Endothelial cell of umbilical vein (primary cell): ENCODE measurements at regions not wholly inside any gene's neighbourhood (a gene's known extent, or its start where the extent isn't known, plus 50 kb on each side); places are given as distances from the start of the nearest gene placed in this dataset.

ENCODE experiments used
- BruUV-seq: library from RNA; stranded (reverse); fragments of 400-500 nt; replicated peaks from 2 replicates; lab custom pipeline; 2021; lab: Mats Ljungman, UMichigan
- CTCF ChIA-PET: fragments of 300-600, 350-600 bp; sonication (Branson Sonifier 250); formaldehyde crosslinking; loops from one replicate; lab custom pipeline; 2021; ENCODE audit warnings: antibody characterized with exemption, inconsistent platforms; lab: Charles Lee
- POLR2A ChIA-PET: fragments of 300-600, 350-600 bp; sonication (Branson Sonifier 250); formaldehyde crosslinking; loops from one replicate; lab custom pipeline; 2021; ENCODE audit warnings: antibody characterized with exemption, inconsistent platforms; lab: Charles Lee
- DNase-seq: peaks from one replicate; pipeline ENCODE4 v3.0.0-alpha.2; 2011; ENCODE audit warnings: low read depth, low spot score
- FAIRE-seq: peaks from 2 replicates; lab custom pipeline; 2011; peaks lifted over from hg19 to GRCh38; lab: Jason Lieb, UNC
- H2AFZ ChIP-seq: 2 replicates; pipeline ENCODE4 v1.6.0; 2012; ENCODE audit warnings: low read depth, low read length, control low read depth, inconsistent platforms
- H3K27ac ChIP-seq: 2 replicates; pipeline ENCODE4 v1.5.1; 2011; ENCODE audit warnings: low read depth, mild to moderate bottlenecking, control low read depth, low read length, moderate library complexity; ENCODE audit not compliant: insufficient read depth
- H3K27me3 ChIP-seq, 2 experiments: 2 replicates each; pipeline versions ENCODE4 v1.6.0 to v1.6.1; 2011; ENCODE audit warnings: low read length in 2 of 2, mixed read lengths in 1 of 2; ENCODE audit not compliant: control insufficient read depth in 2 of 2, insufficient read depth in 2 of 2
- H3K36me3 ChIP-seq, 2 experiments: 2 replicates in 1 of 2; 3 replicates in 1 of 2; pipeline ENCODE4 v1.5.1; 2011; ENCODE audit warnings: low read length in 2 of 2, mild to moderate bottlenecking in 1 of 2, moderate library complexity in 1 of 2; ENCODE audit not compliant: control insufficient read depth in 2 of 2, insufficient read depth in 2 of 2; ENCODE audit errors: extremely low read depth in 1 of 2
- H3K4me1 ChIP-seq: 3 replicates; pipeline ENCODE4 v1.5.1; 2011; ENCODE audit warnings: mild to moderate bottlenecking, low read length; ENCODE audit not compliant: control insufficient read depth, insufficient read depth; ENCODE audit errors: extremely low read depth
- H3K4me2 ChIP-seq: 2 replicates; pipeline ENCODE4 v1.6.1; 2011; ENCODE audit warnings: low read length, control low read depth, mixed read lengths; ENCODE audit not compliant: insufficient read depth
- H3K4me3 ChIP-seq, 3 experiments: fragments of 200-600 bp in 1 of 3; sonication (generic), shearing (Covaris generic) in 1 of 3; replicated peaks in 1 of 3; 2 replicates each; pipeline ENCODE4 v1.5.1; 2011 to 2016; ENCODE audit warnings: control low read depth in 3 of 3, low read length in 3 of 3, mild to moderate bottlenecking in 2 of 3, inconsistent platforms in 1 of 3, low read depth in 1 of 3, moderate library complexity in 1 of 3; ENCODE audit not compliant: insufficient read depth in 1 of 3
- H3K79me2 ChIP-seq: 2 replicates; pipeline ENCODE4 v1.6.0; 2012; ENCODE audit warnings: low read length, inconsistent platforms; ENCODE audit not compliant: control insufficient read depth, insufficient read depth
- H3K9ac ChIP-seq: replicated peaks from 2 replicates; pipeline ENCODE3; 2011; ENCODE audit warnings: low read length, control low read depth; ENCODE audit not compliant: insufficient read depth; ENCODE audit errors: extremely low read depth
- H3K9me1 ChIP-seq: replicated peaks from 3 replicates; pipeline ENCODE4 v1.6.0; 2011; ENCODE audit warnings: mild to moderate bottlenecking, low read length; ENCODE audit not compliant: control insufficient read depth, insufficient read depth; ENCODE audit errors: extremely low read depth
- H3K9me3 ChIP-seq: replicated peaks from 2 replicates; pipeline ENCODE4 v1.5.1; 2012; ENCODE audit warnings: low read length, inconsistent platforms; ENCODE audit not compliant: control insufficient read depth, insufficient read depth
- H4K20me1 ChIP-seq: replicated peaks from 2 replicates; pipeline ENCODE3; 2011; ENCODE audit warnings: mild to moderate bottlenecking, low read length; ENCODE audit not compliant: control insufficient read depth, insufficient read depth; ENCODE audit errors: extremely low read depth
- CTCF ChIP-seq, 2 donors: IDR thresholded peaks; 1 replicate in 1 of 2; 2 replicates in 1 of 2; pipeline ENCODE4 v1.5.1; 2011; ENCODE audit warnings: low read length in 2 of 2, mild to moderate bottlenecking in 2 of 2, moderate library complexity in 2 of 2, control low read depth in 1 of 2, inconsistent platforms in 1 of 2, low read depth in 1 of 2; ENCODE audit not compliant: insufficient read depth in 1 of 2; ENCODE audit errors: extremely low read depth in 1 of 2
- EZH2 ChIP-seq: IDR thresholded peaks from 2 replicates; pipeline ENCODE4 v1.6.1; 2012; ENCODE audit warnings: borderline replicate concordance, low read depth, mild to moderate bottlenecking, moderate library complexity, low read length, inconsistent platforms; ENCODE audit not compliant: severe bottlenecking
- FOS ChIP-seq: IDR thresholded peaks from 2 replicates; pipeline ENCODE4 v1.6.1; 2011; ENCODE audit warnings: mild to moderate bottlenecking, low read length, moderate library complexity, borderline replicate concordance; ENCODE audit not compliant: insufficient read depth
- GATA2 ChIP-seq: IDR thresholded peaks from 2 replicates; pipeline ENCODE4 v1.7.0; 2011; ENCODE audit warnings: low read depth, mild to moderate bottlenecking, moderate library complexity, mixed read lengths, low read length; ENCODE audit not compliant: insufficient read length, insufficient read depth
- JUN ChIP-seq: IDR thresholded peaks from 2 replicates; pipeline ENCODE4 v1.6.1; 2011; ENCODE audit warnings: borderline replicate concordance, low read depth; ENCODE audit not compliant: insufficient read length, insufficient read depth
- MAX ChIP-seq: IDR thresholded peaks from 2 replicates; pipeline ENCODE4 v1.6.1; 2011; ENCODE audit not compliant: insufficient read depth, insufficient read length
- MYC ChIP-seq: IDR thresholded peaks from one replicate; pipeline ENCODE4 v1.6.1; 2011; ENCODE audit warnings: mild to moderate bottlenecking, low read depth, low read length
- POLR2A ChIP-seq: IDR thresholded peaks from 2 replicates; pipeline ENCODE4 v1.6.1; 2012; ENCODE audit warnings: low read depth, mild to moderate bottlenecking, control low read depth, low read length
- POLR2AphosphoS5 ChIP-seq: IDR thresholded peaks from 2 replicates; pipeline ENCODE4 v1.6.1; 2012; ENCODE audit warnings: low read depth, mild to moderate bottlenecking, control low read depth, low read length, moderate library complexity; ENCODE audit not compliant: insufficient read depth
- dilution Hi-C: fragments of 300-500 bp; cut with MboI; formaldehyde crosslinking; loops from one replicate; pipeline ENCODE4 v1.15.0; 2019; ENCODE audit warnings: low sequenced_read_pairs; ENCODE audit not compliant: extremely low pct_ligation_motif_present
- intact Hi-C: fragments of 100-400 bp; cut with micrococcal nuclease; formaldehyde crosslinking; loops from one replicate; pipeline ENCODE4 v1.10.0; 2022

GRCh38 chr15:23912191-23912590 lies 225.1 kb upstream of the NDN start:
- Histone ChIP-seq H4K20me1 (no peaks in the 10 kb centered on the region), H2AFZ (no peak overlapping the region), H3K4me1 (no peaks in the 10 kb centered on the region), H3K27me3 (no peaks in the 10 kb centered on the region), H3K4me3 (no peak overlapping the region), H3K4me2 (no peak overlapping the region), H3K79me2 (no peaks in the 10 kb centered on the region), H3K9me3 (no peaks in the 10 kb centered on the region), H3K27ac (no peak overlapping the region), H3K9ac (no peak overlapping the region), H3K9me1 (no peaks in the 10 kb centered on the region), H3K36me3 (no peaks in the 10 kb centered on the region)
- CTCF ChIA-PET: no interaction called here
- intact Hi-C loops: no loop called here
- dilution Hi-C loops: no loop called here
- TF ChIP-seq EZH2 (no peak), MAX (no peak), FOS (no peak), MYC (no peak), POLR2AphosphoS5 (no peak), CTCF (IDR thresholded peaks at IDR 0.05; ENCODE audit: extremely low read depth in 1 of 2, insufficient read depth in 1 of 2, low read depth in 1 of 2, low read length in 2 of 2) (no peak), JUN (no peak), POLR2A (no peak), GATA2 (no peak)
- DNase-seq: no peak
- FAIRE-seq: no peak
- no TSS peak for BruUV-seq
- POLR2A ChIA-PET: no interaction called here
